Neuronal stem cell (in vitro differentiated cells): ENCODE measurements at regions not wholly inside any gene's neighbourhood (a gene's known extent, or its start where the extent isn't known, plus 50 kb on each side); places are given as distances from the start of the nearest gene placed in this dataset.

Experiments
- DNase-seq: peaks from one replicate; pipeline ENCODE4 v3.0.0-alpha.2; 2013; ENCODE audit warnings: low spot score
- H2AFZ ChIP-seq: one replicate; pipeline ENCODE4 v1.6.1; 2013; ENCODE audit warnings: mild to moderate bottlenecking, low read length, inconsistent platforms
- H2AK5ac ChIP-seq: 2 replicates; pipeline ENCODE4 v1.6.1; 2013; ENCODE audit warnings: low read depth, mild to moderate bottlenecking, inconsistent platforms, low read length, moderate library complexity, mixed read lengths
- H2BK120ac ChIP-seq: 2 replicates; pipeline ENCODE4 v1.6.1; 2013; ENCODE audit warnings: low read depth, mild to moderate bottlenecking, inconsistent platforms, low read length, moderate library complexity, mixed read lengths
- H2BK12ac ChIP-seq: one replicate; pipeline ENCODE4 v1.6.1; 2013; ENCODE audit warnings: low read length, inconsistent platforms
- H2BK15ac ChIP-seq: 2 replicates; pipeline ENCODE4 v1.6.1; 2013; ENCODE audit warnings: mild to moderate bottlenecking, low read length, inconsistent platforms, mixed read lengths
- H2BK5ac ChIP-seq: one replicate; pipeline ENCODE4 v1.6.1; 2013; ENCODE audit warnings: inconsistent platforms, mild to moderate bottlenecking, low read length, moderate library complexity
- H3K14ac ChIP-seq: one replicate; pipeline ENCODE4 v1.6.1; 2013; ENCODE audit warnings: low read length, inconsistent platforms
- H3K18ac ChIP-seq: 2 replicates; pipeline ENCODE4 v1.6.1; 2013; ENCODE audit warnings: low read length, inconsistent platforms
- H3K23ac ChIP-seq: 2 replicates; pipeline ENCODE4 v1.6.1; 2013; ENCODE audit warnings: low read depth, mild to moderate bottlenecking, mixed read lengths, low read length, inconsistent platforms; ENCODE audit not compliant: poor library complexity
- H3K27ac ChIP-seq: replicated peaks from 3 replicates; pipeline ENCODE4 v1.5.1; 2013; ENCODE audit warnings: low read length, inconsistent platforms
- H3K27me3 ChIP-seq, 3 experiments: 2 replicates each; pipeline ENCODE4 v1.6.1; 2013; ENCODE audit warnings: low read length in 3 of 3, mild to moderate bottlenecking in 2 of 3, inconsistent platforms in 1 of 3, low read depth in 1 of 3, mixed read lengths in 1 of 3, moderate library complexity in 1 of 3; ENCODE audit not compliant: control insufficient read depth in 3 of 3, insufficient read depth in 3 of 3
- H3K36me3 ChIP-seq, 2 donors: replicated peaks in 1 of 2; 2 replicates each; pipeline ENCODE4 v1.6.1; 2013; ENCODE audit warnings: low read length in 2 of 2; ENCODE audit not compliant: control insufficient read depth in 2 of 2, insufficient read depth in 2 of 2
- H3K4ac ChIP-seq: 2 replicates; pipeline ENCODE4 v1.6.1; 2013; ENCODE audit warnings: inconsistent platforms, mild to moderate bottlenecking, low read length, moderate library complexity
- H3K4me1 ChIP-seq, 2 donors: 1 replicate in 1 of 2; 2 replicates in 1 of 2; pipeline ENCODE4 v1.6.1; 2013; ENCODE audit warnings: low read length in 2 of 2, low read depth in 1 of 2; ENCODE audit not compliant: control insufficient read depth in 2 of 2, insufficient read depth in 1 of 2
- H3K4me2 ChIP-seq: one replicate; pipeline ENCODE4 v1.6.1; 2013; ENCODE audit warnings: mild to moderate bottlenecking, low read length, inconsistent platforms; ENCODE audit not compliant: insufficient read depth, poor library complexity, severe bottlenecking
- H3K4me3 ChIP-seq, 2 donors: 2 replicates each; pipeline ENCODE4 v1.5.1; 2013; ENCODE audit warnings: low read length in 2 of 2, mild to moderate bottlenecking in 2 of 2, inconsistent platforms in 1 of 2, moderate library complexity in 1 of 2
- H3K79me1 ChIP-seq: one replicate; pipeline ENCODE4 v1.6.1; 2013; ENCODE audit warnings: low read depth, mild to moderate bottlenecking, inconsistent platforms, low read length, moderate library complexity
- H3K9ac ChIP-seq: one replicate; pipeline ENCODE4 v1.6.1; 2013; ENCODE audit warnings: mild to moderate bottlenecking, low read depth, low read length, inconsistent platforms; ENCODE audit not compliant: poor library complexity
- H3K9me3 ChIP-seq, 2 donors: replicated peaks in 1 of 2; 2 replicates each; pipeline versions ENCODE3 to v1.6.1; 2013; ENCODE audit warnings: low read length in 2 of 2, mild to moderate bottlenecking in 2 of 2, inconsistent platforms in 1 of 2, low read depth in 1 of 2, mixed read lengths in 1 of 2, moderate library complexity in 1 of 2; ENCODE audit not compliant: control insufficient read depth in 2 of 2, insufficient read depth in 1 of 2
- H4K8ac ChIP-seq: one replicate; pipeline ENCODE4 v1.6.1; 2013; ENCODE audit warnings: low read depth, mild to moderate bottlenecking, inconsistent platforms, low read length, moderate library complexity
- H4K91ac ChIP-seq: one replicate; pipeline ENCODE4 v1.6.1; 2013; ENCODE audit warnings: low read length, low read depth, mild to moderate bottlenecking, inconsistent platforms; ENCODE audit not compliant: poor library complexity
- WGBS, 2 donors: extraction: QIAGEN DNeasy Blood & Tissue Kit; methylation state at CpG; one replicate each; pipeline ENCODE4 v1.1.7; 2013; ENCODE audit warnings: missing lambda C conversion rate in 2 of 2, mixed read lengths in 1 of 2; ENCODE audit not compliant: insufficient read length in 2 of 2, insufficient replicate concordance in 1 of 2; ENCODE audit errors: extremely low coverage in 2 of 2; 5-methylcytosine and 5-hydroxymethylcytosine counted together

DNA sequence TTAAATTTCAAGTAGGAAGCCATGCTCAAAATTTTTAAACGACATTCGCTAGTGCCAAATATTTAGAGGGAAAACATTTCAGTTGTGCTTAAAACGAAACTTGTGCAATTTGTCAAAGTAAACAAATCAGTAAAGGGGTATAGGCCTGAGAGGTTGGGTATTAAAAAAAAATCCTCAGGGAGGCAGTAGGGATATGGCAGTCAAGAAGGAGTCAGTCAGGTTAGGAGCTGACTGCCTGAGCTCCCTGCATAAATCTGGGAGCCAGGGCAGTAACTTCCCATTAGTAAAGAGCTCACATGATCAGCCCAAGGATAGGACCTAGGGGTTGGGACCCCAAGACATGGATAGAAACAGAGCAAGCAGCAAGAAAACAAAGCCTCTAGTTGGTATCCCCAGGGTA, 120.7 kb upstream of the STAC start:
- H2AFZ ChIP-seq = no peak overlapping the region
- H2AK5ac ChIP-seq = no peak overlapping the region
- H4K8ac ChIP-seq = no peak overlapping the region
- no peak overlapping the region for H3K18ac ChIP-seq
- WGBS, 2 donors = no CpG with 5 or more reads among the region's 3 CpGs
- H2BK120ac ChIP-seq = no peak overlapping the region
- no peak overlapping the region for H3K4ac ChIP-seq
- no peak overlapping the region for H3K14ac ChIP-seq
- DNase-seq = no peak
- no peak overlapping the region for H3K27ac ChIP-seq
- no peak overlapping the region for H3K4me3 ChIP-seq
- H2BK12ac ChIP-seq = no peak overlapping the region
- H3K23ac ChIP-seq = no peak overlapping the region
- H3K36me3 ChIP-seq = no peaks in the 10 kb centered on the region
- H2BK5ac ChIP-seq = no peak overlapping the region
- no peak overlapping the region for H3K9ac ChIP-seq
- H3K4me1 ChIP-seq = no peaks in the 10 kb centered on the region
- H4K91ac ChIP-seq = no peak overlapping the region
- peaks cover 0 to 1% of the 10 kb centered on the region in 2 donors for H3K9me3 ChIP-seq
- no peaks in the 10 kb centered on the region for H3K27me3 ChIP-seq
- H3K79me1 ChIP-seq = no peaks in the 10 kb centered on the region
- H3K4me2 ChIP-seq = no peak overlapping the region
- H2BK15ac ChIP-seq = no peak overlapping the region

DNA sequence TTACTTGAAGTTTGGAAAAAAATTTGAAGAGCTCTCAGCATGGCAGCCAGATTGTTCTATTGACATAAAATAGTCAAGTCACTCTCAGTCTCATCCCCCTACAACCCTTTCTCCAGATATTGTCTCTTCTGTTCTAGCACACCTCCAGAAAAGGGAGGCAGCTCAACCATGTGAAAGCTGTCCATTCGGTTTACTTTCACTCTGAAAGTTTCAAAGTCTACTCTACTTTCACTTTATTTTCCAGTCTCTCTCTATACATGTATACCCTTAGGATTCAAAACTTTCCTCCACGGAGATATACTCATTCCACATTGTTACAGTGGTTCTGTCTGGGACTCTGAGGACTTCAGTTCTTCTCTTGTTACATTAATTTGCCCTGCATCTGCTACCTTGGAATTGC, 111.0 kb upstream of the STAC start:
- H3K4me1 ChIP-seq = peaks cover 0 to 2% of the 10 kb centered on the region in 2 donors
- no peak overlapping the region for H2AFZ ChIP-seq
- H3K9me3 ChIP-seq = no peaks in the 10 kb centered on the region
- no peak overlapping the region for H3K4me3 ChIP-seq
- H2BK12ac ChIP-seq = no peak overlapping the region
- no peak overlapping the region for H3K4ac ChIP-seq
- no peak overlapping the region for H3K4me2 ChIP-seq
- no peak overlapping the region for H3K27ac ChIP-seq
- H3K27me3 ChIP-seq = no peaks in the 10 kb centered on the region
- WGBS, 2 donors = no CpG with 5 or more reads among the region's 2 CpGs
- H3K36me3 ChIP-seq = no peaks in the 10 kb centered on the region
- peaks cover 2% of the 10 kb centered on the region for H3K79me1 ChIP-seq
- H2BK5ac ChIP-seq = no peak overlapping the region
- no peak overlapping the region for H4K91ac ChIP-seq
- DNase-seq = no peak
- no peak overlapping the region for H3K14ac ChIP-seq
- H2BK15ac ChIP-seq = no peak overlapping the region
- no peak overlapping the region for H3K18ac ChIP-seq
- H2BK120ac ChIP-seq = no peak overlapping the region
- no peak overlapping the region for H3K23ac ChIP-seq
- no peak overlapping the region for H3K9ac ChIP-seq
- H2AK5ac ChIP-seq = no peak overlapping the region
- H4K8ac ChIP-seq = no peak overlapping the region

DNA sequence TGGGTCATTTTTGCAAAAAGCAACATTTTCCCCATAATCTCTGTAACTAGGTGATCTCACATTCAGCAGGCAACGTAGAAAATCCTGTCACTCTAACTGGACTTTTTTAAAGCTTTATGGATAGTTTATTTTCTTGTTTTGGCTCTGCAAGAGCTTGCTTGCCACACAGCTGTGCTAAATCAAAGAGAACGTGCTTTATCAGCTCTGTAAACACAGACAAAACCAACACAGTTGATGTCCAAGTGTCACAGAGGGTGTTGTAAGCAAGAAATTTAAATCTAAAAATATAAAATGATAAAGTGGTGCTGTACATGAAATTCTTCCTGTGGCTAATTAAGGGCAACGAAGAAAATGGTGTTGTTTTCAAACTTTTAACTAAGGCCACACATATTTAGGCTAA, 97.5 kb upstream of the STAC start:
- Histone ChIP-seq H3K4ac (no peak overlapping the region), H3K4me2 (no peak overlapping the region), H2BK15ac (no peak overlapping the region), H2BK12ac (no peak overlapping the region), H3K23ac (no peak overlapping the region), H4K8ac (no peak overlapping the region), H3K9ac (no peak overlapping the region), H3K18ac (no peak overlapping the region), H2AFZ (no peak overlapping the region), H3K27ac (no peak overlapping the region), H4K91ac (no peak overlapping the region), H3K9me3 (peaks cover 0 to 2% of the 10 kb centered on the region in 2 donors), H3K14ac (no peak overlapping the region), H3K36me3 (no peaks in the 10 kb centered on the region), H2BK5ac (no peak overlapping the region), H2BK120ac (no peak overlapping the region), H2AK5ac (no peak overlapping the region), H3K4me1 (no peaks in the 10 kb centered on the region), H3K79me1 (no peaks in the 10 kb centered on the region), H3K27me3 (no peaks in the 10 kb centered on the region), H3K4me3 (no peak overlapping the region)
- no peak for DNase-seq
- no CpG with 5 or more reads among the region's 3 CpGs for WGBS, 2 donors

DNA sequence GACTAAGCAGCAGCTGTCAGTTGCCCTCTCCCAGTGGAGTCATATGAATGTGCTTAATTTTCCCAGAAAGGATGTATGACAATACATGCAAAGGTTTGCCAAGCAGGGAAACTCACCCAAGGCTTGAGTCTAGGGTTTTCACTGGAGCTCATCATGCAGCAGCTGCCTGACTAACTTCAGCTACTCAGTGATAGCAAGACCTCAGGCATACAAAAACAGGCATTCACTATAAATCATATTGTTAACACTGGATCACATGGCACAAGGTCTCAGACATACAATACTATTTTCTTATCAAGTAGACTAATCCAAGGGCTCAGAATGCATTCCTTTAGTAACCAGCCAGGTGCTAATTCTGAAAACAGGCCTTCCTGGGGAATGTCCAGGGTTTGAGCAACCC, 85.0 kb upstream of the STAC start:
- Histone ChIP-seq H4K8ac (no peak overlapping the region), H3K27ac (no peak overlapping the region), H2BK12ac (no peak overlapping the region), H3K14ac (no peak overlapping the region), H3K9ac (no peak overlapping the region), H2BK120ac (no peak overlapping the region), H3K23ac (no peak overlapping the region), H3K9me3 (no peaks in the 10 kb centered on the region), H2AK5ac (no peak overlapping the region), H3K18ac (no peak overlapping the region), H2BK15ac (no peak overlapping the region), H2BK5ac (no peak overlapping the region), H3K4ac (no peak overlapping the region), H3K4me1 (no peaks in the 10 kb centered on the region), H2AFZ (no peak overlapping the region), H3K4me2 (no peak overlapping the region), H3K4me3 (no peak overlapping the region), H3K36me3 (no peaks in the 10 kb centered on the region), H3K27me3 (no peaks in the 10 kb centered on the region), H3K79me1 (no peaks in the 10 kb centered on the region), H4K91ac (no peak overlapping the region)
- no peak for DNase-seq
